Right hindlimb (tissue), 1 donor: ENCODE measurements at regions not wholly inside any gene's neighbourhood (a gene's known extent, or its start where the extent isn't known, plus 50 kb on each side); places are given as distances from the start of the nearest gene placed in this dataset.
"Not testable (repeated sequence)": the region's sequence is repeated elsewhere in the genome, so short reads cannot be mapped to it uniquely, and the experiment has no call there.

Experiments
- DNase-seq: peaks from one replicate; pipeline ENCODE4 v3.0.0-alpha.2; 2018

DNA sequence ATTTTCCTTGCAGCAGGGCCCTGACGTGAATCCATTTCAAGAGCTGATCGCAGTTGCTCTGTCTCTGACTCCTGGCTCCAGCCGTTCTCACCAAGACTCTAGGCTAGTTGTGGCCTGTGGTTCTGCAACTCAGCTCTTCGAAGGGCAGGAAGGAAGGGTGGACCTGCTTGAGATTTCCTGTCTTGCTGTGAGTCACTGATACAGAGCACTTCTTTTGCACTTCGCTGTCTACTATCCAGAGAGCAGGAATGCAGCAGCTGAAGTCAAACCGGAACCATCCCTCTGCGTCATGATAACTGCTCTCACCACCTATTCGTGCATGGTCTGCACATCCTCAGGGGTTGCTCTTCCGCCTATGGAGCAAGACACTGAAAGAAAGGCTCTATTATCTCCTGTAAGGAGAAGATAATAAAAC, 59.7 kb downstream of the RAP2B start:
- peak; percentile 55 for DNase-seq

DNA sequence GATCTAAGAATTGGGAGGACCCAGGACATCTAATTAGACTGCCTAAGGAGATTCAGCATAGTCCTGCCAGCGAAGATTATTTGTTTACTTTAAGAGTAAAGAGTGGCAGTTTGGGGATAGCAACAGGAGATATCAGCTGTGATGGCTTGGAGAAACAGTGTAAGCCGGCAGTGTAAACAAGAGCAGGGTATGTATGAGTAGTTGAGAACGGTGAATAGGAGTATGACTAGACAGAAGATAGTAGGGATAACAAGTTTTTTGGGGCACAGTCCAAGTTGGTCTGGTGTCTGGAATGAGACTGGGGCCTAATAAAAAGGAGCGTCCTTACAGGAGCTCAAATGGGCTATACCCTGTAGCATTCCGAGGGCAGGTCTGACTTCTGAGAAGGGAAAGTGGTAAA, 64.9 kb downstream of the RAP2B start:
- DNase-seq = not testable (repeated sequence)

DNA sequence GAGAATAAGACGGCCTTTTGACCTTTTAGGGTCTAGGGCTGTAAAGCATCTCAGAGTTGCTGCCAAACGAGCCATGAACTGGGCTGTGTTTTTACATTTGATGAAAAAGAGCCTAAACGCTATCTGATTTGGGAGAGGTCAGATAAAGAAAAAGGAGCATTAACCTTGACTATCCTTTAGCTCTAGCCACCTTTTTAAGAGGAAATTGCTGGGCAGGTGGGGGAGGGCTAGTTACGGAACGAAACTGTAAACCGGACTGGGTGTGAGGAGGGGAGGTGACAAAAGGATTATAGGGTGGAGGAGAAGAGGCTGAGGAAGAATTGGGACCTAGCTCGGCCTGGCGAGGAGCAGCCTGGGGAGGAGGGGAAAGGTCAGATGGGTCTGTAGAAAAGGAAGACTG, 68.4 kb downstream of the RAP2B start:
- not testable (repeated sequence) for DNase-seq

DNA sequence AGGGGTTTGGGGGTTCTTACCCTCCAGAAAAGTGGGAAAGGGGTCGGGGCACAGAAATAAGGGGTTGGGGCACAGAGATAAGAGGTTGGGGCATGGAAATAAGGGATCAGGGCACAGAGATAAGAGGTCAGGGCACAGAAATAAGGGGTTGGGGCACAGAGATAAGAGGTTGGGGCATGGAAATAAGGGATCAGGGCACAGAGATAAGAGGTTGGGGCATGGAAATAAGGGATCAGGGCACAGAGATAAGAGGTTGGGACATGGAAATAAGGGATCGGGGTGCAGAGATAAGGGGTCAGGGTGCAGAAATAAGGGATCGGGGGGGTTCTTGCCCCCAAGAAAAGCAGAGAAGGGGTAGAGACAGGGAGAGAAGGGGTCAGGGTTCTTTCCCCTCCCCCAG, 69.2 kb downstream of the RAP2B start:
- not testable (repeated sequence) for DNase-seq

- not testable (repeated sequence) for DNase-seq
Observed at GRCh38 chr3:153232050-153232752, 70.2 kb downstream of the RAP2B start.

- no peak for DNase-seq
Observed at GRCh38 chr3:153232851-153233271, 70.8 kb downstream of the RAP2B start.

DNA sequence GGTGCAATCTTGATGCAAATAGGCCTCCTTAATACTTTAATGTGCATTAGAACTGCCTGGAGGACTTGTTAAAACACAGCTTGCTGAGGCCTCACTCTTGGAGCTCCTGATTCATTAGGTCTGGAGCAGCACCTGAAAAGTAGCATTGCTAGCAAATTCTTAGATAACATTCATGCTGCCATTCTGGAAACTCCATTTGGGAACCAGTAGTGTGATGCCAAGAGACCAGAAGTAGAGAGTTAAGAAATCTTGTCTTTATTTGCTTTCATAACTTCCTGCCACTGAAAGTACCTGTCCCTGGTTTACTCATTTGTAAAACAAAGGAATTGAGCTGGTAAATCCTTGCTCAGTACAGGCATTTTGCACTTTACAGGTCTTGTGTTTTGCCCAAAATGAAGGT, 72.0 kb downstream of the RAP2B start:
- DNase-seq = no peak

- DNase-seq = no peak
Observed at GRCh38 chr3:153242896-153243295, 80.9 kb downstream of the RAP2B start.

- no peak for DNase-seq
Observed at GRCh38 chr3:153244961-153245360, 82.9 kb downstream of the RAP2B start.

DNA sequence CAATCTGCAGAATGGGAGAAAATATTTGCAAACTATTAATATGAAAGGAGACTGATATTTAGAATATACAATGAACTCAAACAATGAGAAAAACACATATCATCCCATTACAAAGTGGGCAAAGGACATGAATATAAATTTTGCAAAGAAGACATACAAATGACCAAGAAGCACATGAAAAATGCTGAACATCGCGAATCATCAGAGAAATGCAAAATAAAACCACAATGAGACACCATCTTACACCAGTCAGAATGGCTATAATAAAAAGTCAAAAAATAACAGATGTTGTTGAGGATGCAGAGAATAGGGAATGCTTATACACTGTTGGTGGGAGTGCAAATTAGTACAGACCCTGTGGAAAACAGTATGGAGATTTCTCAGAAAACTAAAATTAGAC, 83.6 kb downstream of the RAP2B start:
- no peak for DNase-seq

GRCh38 chr3:153246331-153246730, 84.3 kb downstream of the RAP2B start:
- no peak for DNase-seq

GRCh38 chr3:153246806-153247205, 84.8 kb downstream of the RAP2B start:
- DNase-seq = no peak

- DNase-seq = no peak
Observed at GRCh38 chr3:153247331-153248330, 85.6 kb downstream of the RAP2B start.

GRCh38 chr3:153248835-153249234, 86.8 kb downstream of the RAP2B start:
- not testable (repeated sequence) for DNase-seq

DNA sequence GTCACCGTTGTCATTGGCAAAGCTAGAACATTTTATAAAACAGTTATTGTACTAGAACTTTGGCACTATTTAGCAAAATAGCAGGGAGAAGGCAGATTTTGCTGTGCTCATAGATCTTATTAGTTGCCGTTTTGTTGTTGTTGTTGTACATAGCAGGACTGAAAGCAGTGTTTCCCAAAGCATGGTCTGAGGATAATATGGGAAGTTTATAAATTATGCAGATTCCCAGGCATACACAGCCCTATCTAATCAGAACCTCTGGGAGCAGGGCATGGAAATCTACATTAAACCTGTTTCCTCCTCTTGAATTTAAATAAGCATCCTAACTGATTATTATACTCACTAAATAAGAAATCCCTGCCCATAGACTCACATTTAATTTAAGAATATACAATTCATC, 87.9 kb downstream of the RAP2B start:
- DNase-seq = no peak

DNA sequence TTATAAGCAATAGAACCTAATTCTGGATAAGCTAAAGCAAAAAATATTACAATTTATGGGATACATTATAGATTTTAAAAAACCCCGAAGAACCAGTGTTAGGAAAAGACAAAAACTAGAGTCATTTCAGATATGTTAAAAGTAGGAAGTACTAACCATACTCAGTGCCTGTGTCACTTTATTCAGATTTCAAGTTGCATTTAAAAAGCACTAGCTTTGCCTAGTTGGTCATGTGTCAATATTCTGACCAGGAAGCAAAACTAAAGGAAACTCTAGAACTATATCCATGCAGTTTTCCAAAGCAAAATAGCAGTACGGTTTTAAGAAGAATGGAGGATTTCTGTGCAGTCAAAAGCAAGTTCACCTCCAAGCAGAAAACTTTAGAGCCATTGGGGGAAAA, 88.4 kb downstream of the RAP2B start:
- DNase-seq = no peak

- no peak for DNase-seq
Observed at GRCh38 chr3:153252963-153253362, 90.9 kb downstream of the RAP2B start.

DNA sequence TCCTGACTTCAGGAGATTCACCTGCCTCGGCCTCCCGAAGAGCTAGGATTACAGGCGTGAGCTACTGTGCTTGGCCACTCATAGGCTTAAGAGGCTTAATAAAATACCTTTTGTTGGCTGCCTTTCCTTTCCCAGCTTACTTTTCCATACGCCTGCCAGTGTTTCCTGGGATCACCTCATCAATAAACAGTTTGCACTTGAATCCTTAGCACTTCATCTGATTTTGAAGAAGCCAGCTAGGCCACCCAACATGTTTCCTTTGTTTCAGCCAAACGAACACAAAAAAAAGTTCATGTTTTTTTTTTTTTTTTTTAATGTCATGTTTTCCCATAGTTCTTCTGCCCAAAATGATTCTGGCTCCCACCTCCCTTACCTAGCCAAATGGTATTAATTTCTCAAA, 92.3 kb downstream of the RAP2B start:
- DNase-seq = no peak

DNA sequence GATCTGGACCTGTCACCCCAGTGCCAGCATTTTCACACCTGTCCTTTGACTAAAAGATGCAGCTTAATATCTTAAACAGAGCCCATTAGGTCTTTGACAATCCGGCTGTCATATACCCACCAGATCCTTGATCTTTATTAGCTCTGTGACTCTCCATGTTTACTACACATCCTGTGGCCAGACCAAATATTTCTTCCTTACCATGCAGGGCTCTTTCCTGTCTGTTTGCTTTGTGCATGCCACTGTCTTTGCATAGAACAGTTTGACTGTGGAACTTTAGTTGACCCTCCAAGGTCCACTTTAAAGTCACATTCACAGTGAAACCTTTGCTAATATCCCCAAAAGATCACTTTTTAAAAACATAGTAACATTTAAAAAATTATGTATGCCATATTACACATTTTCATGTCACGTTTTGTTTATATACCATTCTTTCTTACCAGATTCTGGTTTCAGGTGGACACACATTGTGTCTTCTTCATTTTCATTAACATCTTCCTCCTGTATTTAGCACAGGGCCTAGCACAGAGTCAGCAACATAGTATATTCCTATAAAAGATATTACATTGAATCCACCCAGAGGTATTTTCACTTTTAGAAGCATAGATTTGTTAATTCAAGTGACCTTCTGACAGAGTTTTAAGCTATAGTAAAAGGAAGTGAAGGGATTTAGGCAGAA, 95.8 kb downstream of the RAP2B start:
- DNase-seq = no peak

- no peak for DNase-seq
Observed at GRCh38 chr3:153259956-153260355, 97.9 kb downstream of the RAP2B start.

DNA sequence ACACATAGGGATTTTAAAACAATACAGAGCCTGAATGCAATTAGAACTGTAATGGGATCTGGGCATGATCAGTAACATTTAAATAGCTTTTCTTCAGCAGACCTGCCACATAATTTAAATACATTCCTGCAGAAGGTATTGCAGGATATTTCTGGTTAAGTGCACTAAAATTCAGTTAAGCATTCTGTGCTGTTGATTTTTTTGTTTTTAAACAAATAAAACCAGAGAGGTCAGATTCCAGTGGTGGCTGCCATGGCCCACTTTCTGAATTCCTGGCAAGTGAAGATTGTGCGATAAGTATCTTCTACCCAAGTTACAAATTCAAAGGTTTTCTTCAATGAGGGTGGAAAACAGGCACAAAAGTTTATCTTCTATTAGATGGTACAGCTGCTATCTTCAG, 98.7 kb downstream of the RAP2B start:
- DNase-seq = no peak

- no peak for DNase-seq
Observed at GRCh38 chr3:153266619-153267018, 104.6 kb downstream of the RAP2B start.

GRCh38 chr3:153268564-153269279, 106.7 kb downstream of the RAP2B start:
- no peak for DNase-seq
